ENCODE measurements at regions not wholly inside any gene's neighbourhood (a gene's known extent, or its start where the extent isn't known, plus 50 kb on each side); places are given as distances from the start of the nearest gene placed in this dataset.

DNA sequence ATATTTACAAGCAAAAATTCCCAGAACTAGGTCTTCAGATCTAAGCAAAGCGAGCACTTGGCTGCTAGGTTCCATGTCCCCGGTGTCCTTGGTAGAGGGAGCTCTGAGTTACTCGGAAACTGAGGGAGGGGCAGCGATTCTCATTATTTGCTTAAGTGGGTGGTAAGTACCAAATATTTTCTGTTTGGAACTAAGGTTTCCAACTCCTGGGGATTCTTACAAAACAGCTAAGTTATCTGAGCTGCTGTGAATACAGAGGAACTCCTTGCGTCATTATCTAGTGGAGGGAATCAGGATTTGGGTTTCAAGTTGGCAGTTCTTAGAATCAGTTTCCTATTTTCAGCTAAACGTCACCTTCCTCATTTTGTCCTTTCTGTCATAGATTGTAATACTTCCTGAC lies 76.8 kb upstream of the IKZF1 start:
- Histone ChIP-seq H3K4me1 (no peaks in the 10 kb centered on the region), H3K4me3 (no peak overlapping the region), H3K9me3 (peaks cover 0 to 11% (median 1%) of the 10 kb centered on the region in 3 donors), H3K27me3 (no peaks in the 10 kb centered on the region), H3K36me3 (no peaks in the 10 kb centered on the region), H3K27ac (no peak overlapping the region)
- in situ Hi-C loops (cut with MboI; ENCODE audit: low sequenced_read_pairs in 4 of 4) (no loop called here), intact Hi-C loops (cut with DNase I; ENCODE audit: low total_unique reads) (no loop called here)
- no peak for TF ChIP-seq CTCF (IDR thresholded peaks at IDR 0.05 in 4 of 5, conservative IDR thresholded peaks at IDR 0.05 in 1 of 5)
- no peak for TF ChIP-seq POLR2A (IDR thresholded peaks at IDR 0.05)
- ATAC-seq = no peak
- DNase-seq = no peak

- H3K4me1 ChIP-seq = no peaks in the 10 kb centered on the region
- ATAC-seq = no peak
- no peaks in the 10 kb centered on the region for H3K27me3 ChIP-seq
- intact Hi-C loops (cut with DNase I; ENCODE audit: low total_unique reads) (no loop called here), in situ Hi-C loops (cut with MboI; ENCODE audit: low sequenced_read_pairs in 4 of 4) (no loop called here)
- H3K36me3 ChIP-seq = no peaks in the 10 kb centered on the region
- no peak for DNase-seq
- no peak overlapping the region for H3K27ac ChIP-seq
- H3K4me3 ChIP-seq = no peak overlapping the region
- TF ChIP-seq POLR2A (IDR thresholded peaks at IDR 0.05) (no peak), CTCF (IDR thresholded peaks at IDR 0.05 in 4 of 5, conservative IDR thresholded peaks at IDR 0.05 in 1 of 5) (no peak)
- H3K9me3 ChIP-seq = peaks cover 0 to 11% (median 6%) of the 10 kb centered on the region in 3 donors
Observed at GRCh38 chr7:50226669-50227068, 77.8 kb upstream of the IKZF1 start.

DNA sequence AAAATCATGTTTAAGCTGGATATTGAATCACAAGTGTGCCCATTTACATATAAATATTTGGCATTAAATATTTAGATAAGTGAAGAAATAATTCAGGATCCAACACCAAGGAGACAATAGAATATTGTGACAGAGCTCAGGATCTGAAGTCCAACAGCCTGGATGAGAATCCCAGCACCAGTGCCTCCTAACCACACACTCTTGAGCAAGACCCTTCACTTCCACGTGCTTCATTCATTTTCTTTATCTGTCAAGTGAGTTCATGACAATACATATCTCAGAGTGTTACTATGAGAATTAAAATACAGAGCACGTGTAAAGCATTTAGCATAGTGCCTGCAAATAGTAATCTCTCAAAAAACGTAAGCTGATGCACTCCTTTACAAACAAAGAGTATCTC lies 78.4 kb upstream of the IKZF1 start:
- in situ Hi-C loops (cut with MboI; ENCODE audit: low sequenced_read_pairs in 4 of 4) (no loop called here), intact Hi-C loops (cut with DNase I; ENCODE audit: low total_unique reads) (no loop called here)
- Histone ChIP-seq H3K27me3 (no peaks in the 10 kb centered on the region), H3K27ac (no peak overlapping the region), H3K4me3 (no peak overlapping the region), H3K4me1 (no peaks in the 10 kb centered on the region), H3K36me3 (no peaks in the 10 kb centered on the region), H3K9me3 (peaks cover 0 to 11% (median 6%) of the 10 kb centered on the region in 3 donors)
- no peak for ATAC-seq
- TF ChIP-seq CTCF (IDR thresholded peaks at IDR 0.05 in 4 of 5, conservative IDR thresholded peaks at IDR 0.05 in 1 of 5) = no peak
- TF ChIP-seq POLR2A (IDR thresholded peaks at IDR 0.05) = no peak
- no peak for DNase-seq

DNA sequence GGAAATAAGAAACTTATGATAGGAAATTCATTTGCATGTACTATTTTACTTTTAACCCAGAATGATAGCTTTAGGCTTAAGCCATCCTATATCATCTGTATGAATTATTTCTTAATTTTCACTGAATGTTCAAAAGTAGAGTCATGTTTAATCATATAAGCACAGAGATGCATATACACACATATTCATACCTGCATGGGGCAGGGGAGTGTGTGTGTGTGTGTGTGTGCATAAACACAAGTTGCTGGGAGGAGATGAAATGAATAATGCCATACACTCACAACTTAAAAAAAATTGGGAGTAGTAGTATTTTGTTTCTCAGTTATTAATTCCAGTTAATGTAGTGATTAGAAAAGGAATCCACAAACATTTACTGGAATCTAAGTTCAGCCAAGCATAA lies 83.1 kb upstream of the IKZF1 start:
- no peak for TF ChIP-seq POLR2A (IDR thresholded peaks at IDR 0.05)
- no peak for TF ChIP-seq CTCF (IDR thresholded peaks at IDR 0.05 in 4 of 5, conservative IDR thresholded peaks at IDR 0.05 in 1 of 5)
- peaks cover 0 to 6% (median 0%) of the 10 kb centered on the region in 3 donors for H3K9me3 ChIP-seq
- no peak for DNase-seq
- in situ Hi-C loops (cut with MboI; ENCODE audit: low sequenced_read_pairs in 4 of 4) (loop anchor here in 2 of 4 donors (25.0 kb wide), 2 partner anchors 191 to 466 kb away; no protein-coding TSS in a partner anchor), intact Hi-C loops (cut with DNase I; ENCODE audit: low total_unique reads) (no loop called here)
- H3K27me3 ChIP-seq = no peaks in the 10 kb centered on the region
- H3K27ac ChIP-seq = no peak overlapping the region
- H3K36me3 ChIP-seq = no peaks in the 10 kb centered on the region
- no peaks in the 10 kb centered on the region for H3K4me1 ChIP-seq
- ATAC-seq = no peak
- H3K4me3 ChIP-seq = no peak overlapping the region

DNA sequence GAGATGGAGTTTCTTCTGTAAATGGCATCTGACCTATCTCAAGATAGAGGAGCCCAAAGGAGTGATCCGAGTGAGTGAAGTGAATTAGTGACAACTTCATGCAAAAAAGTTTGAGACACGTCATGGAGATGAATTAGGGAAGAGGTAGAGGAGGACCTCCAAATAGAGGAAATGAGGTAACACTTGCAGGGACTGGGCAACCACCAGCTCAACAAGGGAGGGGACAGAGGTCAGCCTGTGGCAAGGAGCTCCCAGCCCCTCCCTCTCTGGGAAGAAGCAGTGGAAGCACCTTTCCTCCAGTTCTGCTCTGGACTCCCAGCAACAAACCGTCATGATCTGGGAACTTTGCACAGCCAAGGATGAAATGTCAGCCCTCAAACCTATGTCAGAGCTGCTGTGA lies 83.5 kb upstream of the IKZF1 start:
- Histone ChIP-seq H3K4me3 (no peak overlapping the region), H3K27me3 (no peaks in the 10 kb centered on the region), H3K9me3 (peaks cover 0 to 6% (median 0%) of the 10 kb centered on the region in 3 donors), H3K4me1 (no peaks in the 10 kb centered on the region), H3K27ac (no peak overlapping the region), H3K36me3 (no peaks in the 10 kb centered on the region)
- intact Hi-C loops (cut with DNase I; ENCODE audit: low total_unique reads) (no loop called here), in situ Hi-C loops (cut with MboI; ENCODE audit: low sequenced_read_pairs in 4 of 4) (loop anchor here in 2 of 4 donors (25.0 kb wide), 2 partner anchors 191 to 466 kb away; no protein-coding TSS in a partner anchor)
- DNase-seq (no peak), ATAC-seq (no peak)
- TF ChIP-seq POLR2A (IDR thresholded peaks at IDR 0.05) = no peak
- no peak for TF ChIP-seq CTCF (IDR thresholded peaks at IDR 0.05 in 4 of 5, conservative IDR thresholded peaks at IDR 0.05 in 1 of 5)
